ENCODE measurements at regions not wholly inside any gene's neighbourhood (a gene's known extent, or its start where the extent isn't known, plus 50 kb on each side); places are given as distances from the start of the nearest gene placed in this dataset.

DNA sequence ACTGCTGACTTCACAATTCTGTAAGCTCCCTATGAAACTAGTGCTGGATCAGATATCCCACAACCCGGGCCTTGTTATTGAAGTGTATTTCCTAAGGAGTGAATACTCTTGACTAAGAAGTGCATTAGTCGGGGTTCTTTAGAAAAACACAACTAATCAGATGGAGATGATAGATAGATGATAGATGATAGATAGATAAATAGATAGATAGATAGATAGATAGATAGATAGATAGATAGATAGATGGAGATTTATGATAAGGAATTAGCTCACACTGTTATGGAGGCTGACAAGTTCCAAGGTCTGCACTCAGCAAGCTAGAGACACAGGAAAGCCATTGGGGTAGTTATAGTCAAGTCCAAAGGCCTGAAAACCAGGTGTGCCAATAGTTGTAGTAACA is 214.6 kb upstream of the COX7C start:
- Histone ChIP-seq H3K27me3 (replicated peaks in 1 of 4; ENCODE audit: control insufficient read depth in 3 of 4, extremely low read depth in 1 of 4, insufficient read depth in 3 of 4, low read length in 3 of 4) (no peaks in the 10 kb centered on the region), H3K14ac (ENCODE audit: insufficient read length) (no peak overlapping the region), H4K5ac (ENCODE audit: insufficient read length, low read depth, low read length) (no peak overlapping the region), H2BK20ac (ENCODE audit: low read length) (no peak overlapping the region), H3K23ac (ENCODE audit: insufficient read length) (no peak overlapping the region), H2BK12ac (ENCODE audit: low read depth, low read length) (no peak overlapping the region), H2BK120ac (replicated peaks; ENCODE audit: low read depth, low read length) (no peak overlapping the region), H4K8ac (ENCODE audit: extremely low read depth, insufficient read depth, low read length) (no peak overlapping the region), H3K9me3 (ENCODE audit: insufficient read depth in 2 of 2, low read depth in 1 of 2, low read length in 1 of 2) (no peaks in the 10 kb centered on the region), H3K56ac (replicated peaks; ENCODE audit: insufficient read length, low read depth, low read length) (no peak overlapping the region), H2AFZ (ENCODE audit: low read length) (no peak overlapping the region), H3K4me1 (replicated peaks in 1 of 4; ENCODE audit: control insufficient read depth in 3 of 4, insufficient read depth in 4 of 4, low read length in 3 of 4) (no peaks in the 10 kb centered on the region), H3K27ac (ENCODE audit: low read depth, low read length) (no peak overlapping the region), H3K79me1 (ENCODE audit: low read depth, low read length) (no peaks in the 10 kb centered on the region), H3K18ac (ENCODE audit: extremely low read depth, low read length) (no peak overlapping the region), H2AK5ac (ENCODE audit: low read depth, low read length) (no peak overlapping the region), H3K79me2 (ENCODE audit: control insufficient read depth in 1 of 2, insufficient read depth in 2 of 2, low read length in 2 of 2) (no peaks in the 10 kb centered on the region), H3K9ac (replicated peaks in 1 of 4; ENCODE audit: extremely low read depth in 1 of 4, low read depth in 3 of 4, low read length in 3 of 4) (no peak overlapping the region), H4K20me1 (replicated peaks in 1 of 2; ENCODE audit: control insufficient read depth in 1 of 2, insufficient read depth in 2 of 2, low read length in 2 of 2) (no peaks in the 10 kb centered on the region), H3K4me3 (ENCODE audit: extremely low read depth in 1 of 4, insufficient read depth in 2 of 4, low read depth in 3 of 4, low read length in 4 of 4) (no peak overlapping the region), H3K4me2 (ENCODE audit: insufficient read depth in 1 of 2, low read depth in 2 of 2, low read length in 2 of 2) (no peak overlapping the region), H3K23me2 (ENCODE audit: low read depth, low read length) (no peaks in the 10 kb centered on the region), H3K36me3 (ENCODE audit: control insufficient read depth in 2 of 4, insufficient read depth in 4 of 4, low read length in 3 of 4) (no peaks in the 10 kb centered on the region), H4K91ac (replicated peaks; ENCODE audit: insufficient read length, low read length) (no peak overlapping the region), H2BK15ac (ENCODE audit: low read length) (no peak overlapping the region), H2BK5ac (ENCODE audit: low read depth, low read length) (no peak overlapping the region), H3K4ac (replicated peaks; ENCODE audit: insufficient read length, low read depth, low read length) (no peak overlapping the region)
- DNase-seq (ENCODE audit: low read depth in 1 of 2, low spot score in 2 of 2) = no peak
- no peak for FAIRE-seq
- TF ChIP-seq BRCA1 (IDR thresholded peaks at IDR 0.05; ENCODE audit: low read depth, low read length) = no peak
- TF ChIP-seq KDM1A (IDR thresholded peaks at IDR 0.05; ENCODE audit: borderline replicate concordance, low read length) = no peak
- TF ChIP-seq CTBP2 (IDR thresholded peaks at IDR 0.05; ENCODE audit: borderline replicate concordance, insufficient read depth, insufficient read length, low read length) = no peak
- TF ChIP-seq MAFK (IDR thresholded peaks at IDR 0.05; ENCODE audit: low read depth, low read length) = 0 out of 2 replicates have a peak, but pooled peaks have one; percentile 13
- ChIA-PET CTCF (ENCODE audit: partially characterized antibody) (no interaction called here), POLR2A (ENCODE audit: partially characterized antibody) (no interaction called here)
- 87% methylated on average over 2 of the region's 2 CpGs; no CpG with 5 or more reads in 1 of the 2 experiments for WGBS, 2 experiments (ENCODE audit: extremely low coverage in 1 of 2, insufficient coverage in 1 of 2, insufficient read length in 1 of 2, insufficient replicate concordance in 2 of 2, low coverage in 1 of 2, low lambda C conversion rate in 2 of 2, missing lambda C conversion rate in 1 of 2)

Data from H1 (cell line).